NCI-H774 (cell line): ENCODE measurements at regions not wholly inside any gene's neighbourhood (a gene's known extent, or its start where the extent isn't known, plus 50 kb on each side); places are given as distances from the start of the nearest gene placed in this dataset.
"Not testable (repeated sequence)": the region's sequence is repeated elsewhere in the genome, so short reads cannot be mapped to it uniquely, and the experiment has no call there.

Source experiments
- DNase-seq: peaks from one replicate; lab custom pipeline; 2025; lab: John Stamatoyannopoulos, UW

GRCh38 chr21:18104802-18105201 is 139.8 kb upstream of the CHODL start:
- no peak for DNase-seq

GRCh38 chr21:18096413-18096812 is 148.2 kb upstream of the CHODL start:
- not testable (repeated sequence) for DNase-seq

- no peak for DNase-seq
Measured at GRCh38 chr21:18089786-18090185, 154.8 kb upstream of the CHODL start.

DNA sequence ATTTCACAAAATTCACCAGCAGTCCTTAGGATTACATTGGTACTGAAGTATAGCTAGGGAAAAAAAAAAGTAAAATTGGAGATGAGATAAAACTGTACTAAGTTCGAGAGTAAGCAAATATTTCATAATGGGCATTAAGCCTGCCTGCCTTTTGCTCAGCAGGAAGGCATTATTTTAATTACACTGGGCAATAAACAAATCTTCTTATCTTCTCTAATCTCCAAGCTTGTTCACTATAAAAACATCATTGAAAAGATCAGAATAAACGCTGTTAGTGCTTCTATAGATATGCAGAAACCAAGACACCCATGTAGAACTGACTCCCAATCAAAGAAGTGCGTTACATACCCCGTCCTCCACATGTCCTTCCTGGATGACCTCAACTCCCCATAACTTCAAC is 174.2 kb upstream of the CHODL start:
- no peak for DNase-seq

DNA sequence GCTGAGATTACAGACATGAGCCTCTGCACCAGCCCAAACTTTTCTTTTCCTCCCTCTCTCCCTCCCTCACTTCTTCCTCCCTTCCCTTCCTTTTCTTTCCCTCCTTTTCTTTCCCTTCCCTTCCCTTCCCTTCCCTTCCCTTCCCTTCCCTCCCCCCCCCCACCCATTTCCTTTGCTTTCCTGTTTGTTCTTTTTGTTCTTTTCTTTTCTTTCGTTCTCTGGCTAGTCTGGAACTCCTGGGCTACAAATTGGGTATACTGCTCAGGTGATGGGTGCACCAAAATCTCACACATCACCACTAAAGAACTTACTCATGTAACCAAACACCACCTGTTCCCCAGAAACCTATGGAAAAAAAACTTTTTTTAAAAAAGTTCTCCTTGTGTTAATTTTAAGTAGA is 174.8 kb upstream of the CHODL start:
- no peak for DNase-seq

DNA sequence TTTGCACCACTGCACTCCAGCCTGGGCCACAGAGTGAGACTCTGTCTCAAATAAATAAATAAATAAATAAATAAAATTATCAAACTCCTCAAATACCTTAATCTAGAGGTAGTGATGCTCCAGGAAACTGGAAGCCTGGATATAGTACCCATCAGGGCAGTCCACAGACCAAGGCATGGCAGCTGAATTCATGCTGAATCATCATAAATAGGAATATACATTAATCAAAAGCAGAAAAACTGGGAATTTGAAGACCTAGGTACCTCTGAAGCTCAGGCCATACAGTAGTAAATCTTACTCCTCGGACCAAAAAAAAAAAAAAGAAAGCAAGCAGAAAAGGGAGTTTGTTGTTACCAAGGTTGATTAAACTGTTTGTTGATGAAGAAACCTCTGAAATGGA is 184.2 kb upstream of the CHODL start:
- no peak for DNase-seq

DNA sequence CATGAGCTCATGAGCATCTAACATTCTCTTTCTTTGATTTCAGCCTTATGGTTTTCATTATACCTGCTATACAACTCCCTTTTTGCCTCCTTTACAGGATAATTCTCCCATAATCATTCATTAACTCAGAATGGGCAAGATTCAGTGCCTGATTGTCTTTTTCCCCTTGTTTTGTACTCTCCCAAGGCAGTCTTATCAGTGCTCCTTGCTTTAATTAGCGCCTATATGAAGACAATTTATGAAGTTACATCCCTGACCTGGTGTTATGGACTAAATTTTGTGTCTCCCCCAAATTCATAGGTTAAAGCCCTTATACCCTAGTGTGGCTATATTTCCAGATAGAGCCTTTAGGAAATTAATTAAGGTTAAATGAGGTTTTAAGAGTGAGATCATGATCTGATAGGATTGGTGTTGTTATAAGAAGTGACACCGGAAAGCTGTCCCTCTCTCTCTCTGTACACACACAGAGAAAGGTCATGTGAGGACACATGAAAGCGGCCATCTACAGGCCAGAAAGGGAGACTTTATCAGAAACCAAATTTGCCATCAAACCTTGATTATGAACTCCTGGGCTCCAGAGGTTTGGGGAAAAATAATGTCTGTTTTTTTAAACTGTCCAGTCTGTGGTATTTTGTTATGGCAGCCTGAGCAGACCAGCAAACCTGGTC is 185.8 kb upstream of the CHODL start:
- DNase-seq, result no peak

DNA sequence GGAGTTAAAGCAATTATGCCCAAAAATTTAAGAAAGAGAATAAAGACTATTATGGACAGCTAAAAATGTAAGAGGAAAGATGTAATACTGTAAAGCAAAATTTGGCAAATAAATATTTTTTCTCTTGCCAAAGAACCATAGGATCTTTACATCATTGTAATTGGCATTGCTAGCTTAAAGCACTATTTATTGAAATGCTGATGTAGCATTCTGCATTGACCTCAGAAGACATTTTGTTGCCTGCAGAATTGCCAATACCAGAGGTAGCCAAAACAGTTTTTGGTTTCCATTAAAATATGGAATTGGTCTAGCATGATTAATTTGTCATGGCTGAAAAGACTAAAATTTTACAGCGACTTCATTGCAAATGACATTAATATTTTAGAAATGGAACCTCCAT is 191.5 kb upstream of the CHODL start:
- DNase-seq, result no peak

GRCh38 chr21:18049461-18049860 is 195.2 kb upstream of the CHODL start:
- DNase-seq, result no peak

- DNase-seq, result peak; percentile 32
Measured at GRCh38 chr21:18041012-18041411, 203.6 kb upstream of the CHODL start.

GRCh38 chr21:18030248-18030647 is 211.1 kb upstream of the C21orf91 start:
- no peak for DNase-seq

- DNase-seq, result no peak
Measured at GRCh38 chr21:18026359-18026758, 207.2 kb upstream of the C21orf91 start.

GRCh38 chr21:18023711-18024110 is 204.6 kb upstream of the C21orf91 start:
- no peak for DNase-seq

GRCh38 chr21:18023157-18023556 is 204.0 kb upstream of the C21orf91 start:
- no peak for DNase-seq

GRCh38 chr21:18007121-18007520 is 188.0 kb upstream of the C21orf91 start:
- DNase-seq, result no peak

DNA sequence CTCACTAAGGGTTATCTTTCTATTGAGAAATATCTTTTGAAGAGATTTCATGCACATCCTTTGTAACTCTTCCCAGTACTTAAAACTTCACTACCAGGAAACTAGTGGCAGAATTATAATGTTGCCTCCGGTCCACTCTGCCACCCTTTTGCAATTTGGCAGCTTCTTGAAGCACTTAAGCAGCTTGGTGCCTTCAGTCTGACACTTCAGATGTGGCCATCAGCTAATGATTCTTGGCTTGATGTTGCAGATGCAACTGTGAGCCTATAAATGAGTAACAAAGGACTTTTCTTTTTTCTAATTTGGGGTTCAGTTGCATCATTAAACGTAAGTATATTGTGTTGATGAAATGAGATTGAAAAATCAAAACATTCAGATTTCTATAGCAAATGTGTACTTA is 187.5 kb upstream of the C21orf91 start:
- no peak for DNase-seq

DNA sequence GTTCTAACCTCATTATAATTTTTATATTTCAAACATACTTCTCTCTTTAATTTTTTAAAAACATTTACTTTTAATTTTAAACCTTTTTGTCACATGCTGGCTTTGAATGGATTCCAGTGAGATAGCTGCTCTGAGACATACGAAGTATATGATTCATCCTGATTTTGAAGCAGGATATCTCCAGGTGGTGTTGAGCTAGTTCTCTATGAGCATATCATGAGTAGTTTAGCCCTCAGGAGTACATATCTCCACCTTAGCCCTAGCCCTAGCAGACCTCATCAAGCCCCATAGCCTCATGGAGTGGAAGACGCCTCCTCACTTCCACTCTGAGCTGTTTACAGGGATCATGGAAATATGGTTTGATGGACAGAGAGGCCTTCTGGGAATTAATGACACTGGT is 183.2 kb upstream of the C21orf91 start:
- no peak for DNase-seq

- no peak for DNase-seq
Measured at GRCh38 chr21:18000981-18001686, 182.0 kb upstream of the C21orf91 start.

DNA sequence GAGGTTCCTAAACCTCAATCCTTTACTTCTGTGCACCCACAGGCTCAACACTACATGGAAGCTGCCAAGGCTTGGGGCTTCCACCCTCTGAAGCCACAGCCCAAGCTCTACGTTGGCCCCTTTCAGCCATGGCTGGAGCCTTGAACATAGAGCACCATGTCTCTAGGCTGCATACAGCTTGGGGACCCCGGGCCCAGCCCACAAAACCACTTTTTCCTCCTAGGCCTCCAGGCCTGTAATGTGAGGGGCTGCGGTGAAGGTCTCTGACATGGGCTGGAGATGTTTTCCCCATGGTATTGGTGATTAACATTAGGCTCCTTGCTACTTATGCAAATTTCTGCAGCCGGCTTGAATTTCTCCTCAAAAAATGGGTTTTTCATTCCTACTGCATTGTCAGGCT is 179.4 kb upstream of the C21orf91 start:
- not testable (repeated sequence) for DNase-seq

DNA sequence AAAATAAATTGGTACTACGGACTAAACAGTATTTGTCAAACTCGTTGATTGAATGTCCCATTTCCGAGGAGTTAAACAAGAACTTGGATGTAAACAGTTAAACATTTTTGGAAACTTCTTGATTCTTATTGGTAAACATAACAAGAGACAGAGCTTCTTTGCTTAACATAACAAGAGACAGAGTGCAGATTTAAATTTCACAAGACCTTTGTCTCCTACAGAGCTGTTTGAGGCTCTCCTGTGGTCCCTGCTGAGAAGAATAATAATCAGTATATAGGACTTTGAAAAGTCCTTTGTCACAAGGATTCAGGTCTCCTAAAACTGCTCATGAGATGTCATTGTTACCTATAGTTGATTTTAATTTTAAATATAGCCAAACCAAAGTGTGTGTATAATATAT is 170.6 kb upstream of the C21orf91 start:
- DNase-seq, result no peak

GRCh38 chr21:17988102-17988437 is 168.9 kb upstream of the C21orf91 start:
- DNase-seq, result peak; percentile 30

- DNase-seq, result peak; percentile 77
Measured at GRCh38 chr21:17987382-17988101, 168.4 kb upstream of the C21orf91 start.

DNA sequence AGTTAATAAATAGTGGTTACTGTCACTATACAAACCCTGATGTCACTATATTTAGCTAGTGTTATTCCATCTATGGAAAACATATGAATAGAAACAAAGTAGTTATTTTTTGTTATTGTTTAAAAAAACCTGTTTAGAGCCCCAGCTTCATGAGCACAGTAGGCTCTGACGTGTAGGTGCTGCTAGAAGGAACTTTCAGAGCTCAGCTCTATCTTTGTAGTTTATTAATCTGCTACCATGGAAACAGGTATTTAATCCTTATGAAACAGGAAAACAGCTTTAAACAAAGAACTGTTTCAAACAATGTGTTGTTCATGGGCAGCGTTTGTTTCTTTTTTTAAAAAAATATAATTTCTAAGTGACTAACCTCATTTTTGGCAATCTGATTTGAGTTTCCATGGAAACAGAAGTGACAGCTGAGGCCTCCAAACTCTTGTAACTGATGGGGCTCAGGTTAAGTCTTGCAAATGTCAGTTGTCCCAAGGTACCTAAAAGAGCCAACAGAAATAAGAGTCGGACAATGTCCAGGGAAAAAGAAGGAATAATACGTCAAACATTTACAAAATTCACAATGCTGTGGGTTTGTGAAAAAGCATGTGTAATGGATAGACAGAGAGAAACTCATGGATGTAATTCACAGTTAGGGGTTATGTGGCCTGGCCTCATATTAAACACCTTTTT is 162.0 kb upstream of the C21orf91 start:
- DNase-seq, result no peak
